Transverse colon (tissue), 4 donors: ENCODE measurements at regions not wholly inside any gene's neighbourhood (a gene's known extent, or its start where the extent isn't known, plus 50 kb on each side); places are given as distances from the start of the nearest gene placed in this dataset.

Source experiments
- DNase-seq: peaks from one replicate; pipeline ENCODE4 v3.0.0-alpha.2; 2019
- H3K27ac ChIP-seq, 4 donors: fragments of 200-600 bp; sonication (generic); 2 replicates each; pipeline ENCODE4 v1.5.1; 2016 to 2018; ENCODE audit warnings: inconsistent platforms in 4 of 4
- H3K27me3 ChIP-seq: fragments of 200-600 bp; sonication (generic); 2 replicates; pipeline ENCODE4 v1.5.1; 2017; ENCODE audit warnings: inconsistent platforms
- H3K36me3 ChIP-seq, 4 donors: fragments of 200-600 bp; sonication (generic); 2 replicates each; pipeline ENCODE4 v1.5.1; 2017 to 2019; ENCODE audit warnings: inconsistent platforms in 4 of 4
- H3K4me1 ChIP-seq, 4 donors: fragments of 200-600 bp; sonication (generic); 2 replicates each; pipeline ENCODE4 v1.5.1; 2017 to 2020; ENCODE audit warnings: inconsistent platforms in 4 of 4
- H3K4me3 ChIP-seq, 4 donors: fragments of 200-600 bp; sonication (generic); 1 replicate in 1 of 4; 2 replicates in 3 of 4; pipeline versions ENCODE4 v1.5.1 to v1.6.1; 2017 to 2019; ENCODE audit warnings: inconsistent platforms in 4 of 4
- H3K9me3 ChIP-seq, 2 donors: fragments of 200-600 bp; sonication (generic); 2 replicates each; pipeline ENCODE4 v1.5.1; 2017 to 2019; ENCODE audit warnings: inconsistent platforms in 2 of 2
- EP300 ChIP-seq: sonication (generic); formaldehyde crosslinking; IDR thresholded peaks from one replicate; pipeline ENCODE4 v1.6.1; 2017; ENCODE audit warnings: antibody characterized with exemption, low read depth
- POLR2A ChIP-seq: fragments of 450-650 bp; IDR thresholded peaks from one replicate; pipeline ENCODE4 v1.6.1; 2016; ENCODE audit warnings: antibody characterized with exemption, mild to moderate bottlenecking, moderate library complexity
- POLR2AphosphoS5 ChIP-seq, 3 donors: sonication (generic); formaldehyde crosslinking; IDR thresholded peaks; one replicate each; pipeline ENCODE4 v1.6.1; 2016; ENCODE audit warnings: antibody characterized with exemption in 3 of 3
- WGBS, 2 donors: methylation state at CpG; one replicate each; pipeline ENCODE4 v1.1.5; 2018; ENCODE audit warnings: low coverage in 1 of 2; 5-methylcytosine and 5-hydroxymethylcytosine counted together
- in situ Hi-C, 4 donors: fragments of 200-750 bp; cut with MboI; loops; one replicate each; pipeline versions ENCODE4 v1.15.0 to v1.15.1; 2017; ENCODE audit warnings: low sequenced_read_pairs in 3 of 4, low pct_ligation_motif_present in 1 of 4, low pct_unique_long_range_greater_than_20kb in 1 of 4
- intact Hi-C: fragments of 100-400 bp; cut with DNase I; formaldehyde crosslinking; loops from one replicate; pipeline ENCODE4 v1.15.1; 2023; ENCODE audit warnings: low total_unique reads
- TF ChIP-seq, protein P1 (sequence below), 5 experiments: fragments of 200-600 bp in 3 of 5; fragments of 450-650 bp in 2 of 5; sonication (generic) in 3 of 5; IDR thresholded peaks; 1 replicate in 2 of 5; 2 replicates in 3 of 5; pipeline ENCODE4 v1.5.1; 2016 to 2017; ENCODE audit warnings: antibody characterized with exemption in 5 of 5, inconsistent platforms in 3 of 5, mild to moderate bottlenecking in 2 of 5, moderate library complexity in 1 of 5

GRCh38 chr13:86087244-86087643 is 288.0 kb upstream of the SLITRK6 start:
- no peak overlapping the region for H3K27ac ChIP-seq
- DNase-seq: no peak
- no peaks in the 10 kb centered on the region for H3K9me3 ChIP-seq
- H3K4me3 ChIP-seq: no peak overlapping the region
- no peaks in the 10 kb centered on the region for H3K4me1 ChIP-seq
- H3K27me3 ChIP-seq: no peaks in the 10 kb centered on the region
- no peak for TF ChIP-seq POLR2AphosphoS5 (IDR thresholded peaks at IDR 0.05)
- TF ChIP-seq, protein P1, sequence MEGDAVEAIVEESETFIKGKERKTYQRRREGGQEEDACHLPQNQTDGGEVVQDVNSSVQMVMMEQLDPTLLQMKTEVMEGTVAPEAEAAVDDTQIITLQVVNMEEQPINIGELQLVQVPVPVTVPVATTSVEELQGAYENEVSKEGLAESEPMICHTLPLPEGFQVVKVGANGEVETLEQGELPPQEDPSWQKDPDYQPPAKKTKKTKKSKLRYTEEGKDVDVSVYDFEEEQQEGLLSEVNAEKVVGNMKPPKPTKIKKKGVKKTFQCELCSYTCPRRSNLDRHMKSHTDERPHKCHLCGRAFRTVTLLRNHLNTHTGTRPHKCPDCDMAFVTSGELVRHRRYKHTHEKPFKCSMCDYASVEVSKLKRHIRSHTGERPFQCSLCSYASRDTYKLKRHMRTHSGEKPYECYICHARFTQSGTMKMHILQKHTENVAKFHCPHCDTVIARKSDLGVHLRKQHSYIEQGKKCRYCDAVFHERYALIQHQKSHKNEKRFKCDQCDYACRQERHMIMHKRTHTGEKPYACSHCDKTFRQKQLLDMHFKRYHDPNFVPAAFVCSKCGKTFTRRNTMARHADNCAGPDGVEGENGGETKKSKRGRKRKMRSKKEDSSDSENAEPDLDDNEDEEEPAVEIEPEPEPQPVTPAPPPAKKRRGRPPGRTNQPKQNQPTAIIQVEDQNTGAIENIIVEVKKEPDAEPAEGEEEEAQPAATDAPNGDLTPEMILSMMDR (IDR thresholded peaks at IDR 0.05): no peak
- TF ChIP-seq POLR2A: no peak
- TF ChIP-seq EP300: no peak
- intact Hi-C loops: no loop called here
- in situ Hi-C loops: no loop called here
- H3K36me3 ChIP-seq: no peaks in the 10 kb centered on the region

DNA sequence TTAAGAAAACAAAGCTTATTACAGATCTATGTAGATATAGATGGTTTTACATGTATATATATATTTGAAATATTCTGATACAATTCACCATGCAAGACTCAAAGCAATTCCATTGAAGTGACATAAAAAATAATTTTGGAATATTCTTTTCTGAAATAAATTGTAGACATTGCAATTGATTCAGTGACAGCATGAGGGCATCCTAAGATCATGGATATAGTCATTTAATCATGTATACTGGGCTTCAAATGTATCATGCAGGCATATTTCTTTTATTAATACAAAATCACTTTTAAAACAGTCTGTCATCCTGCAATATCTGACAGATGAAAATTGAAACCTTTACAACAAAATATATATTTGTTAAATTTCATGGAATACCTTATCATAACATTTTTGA is 286.7 kb upstream of the SLITRK6 start:
- no peak for DNase-seq
- Histone ChIP-seq H3K4me3 (no peak overlapping the region), H3K4me1 (no peaks in the 10 kb centered on the region), H3K27ac (no peak overlapping the region), H3K27me3 (no peaks in the 10 kb centered on the region), H3K9me3 (no peaks in the 10 kb centered on the region), H3K36me3 (no peaks in the 10 kb centered on the region)
- in situ Hi-C loops (no loop called here), intact Hi-C loops (no loop called here)
- TF ChIP-seq, protein P1 (IDR thresholded peaks at IDR 0.05): no peak
- TF ChIP-seq EP300: no peak
- TF ChIP-seq POLR2A: no peak
- TF ChIP-seq POLR2AphosphoS5 (IDR thresholded peaks at IDR 0.05): no peak

DNA sequence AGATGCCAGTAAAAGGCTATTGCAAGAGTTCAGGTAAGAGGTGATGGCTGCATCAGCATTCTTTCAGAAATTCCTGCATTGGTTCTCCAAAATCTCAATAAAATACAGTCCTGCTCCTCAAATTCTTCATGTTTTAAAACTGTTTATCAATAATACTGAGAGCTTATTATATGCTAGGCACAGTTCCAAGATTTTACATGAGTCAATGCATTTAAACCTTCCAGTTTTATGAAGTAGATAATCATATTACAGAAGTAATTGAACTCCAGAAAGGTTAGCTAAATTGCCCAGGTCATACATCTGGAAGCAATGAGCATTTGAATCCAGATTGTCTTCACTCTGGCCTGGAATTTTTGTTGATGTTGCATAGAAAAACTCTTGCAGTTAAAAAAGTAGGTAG is 282.9 kb upstream of the SLITRK6 start:
- H3K27ac ChIP-seq: no peak overlapping the region
- H3K36me3 ChIP-seq: no peaks in the 10 kb centered on the region
- H3K4me3 ChIP-seq: no peak overlapping the region
- no peaks in the 10 kb centered on the region for H3K27me3 ChIP-seq
- intact Hi-C loops (no loop called here), in situ Hi-C loops (no loop called here)
- TF ChIP-seq POLR2A (no peak), POLR2AphosphoS5 (IDR thresholded peaks at IDR 0.05) (no peak), EP300 (no peak)
- TF ChIP-seq, protein P1 (IDR thresholded peaks at IDR 0.05): no peak
- no peaks in the 10 kb centered on the region for H3K9me3 ChIP-seq
- no peaks in the 10 kb centered on the region for H3K4me1 ChIP-seq
- DNase-seq: no peak

DNA sequence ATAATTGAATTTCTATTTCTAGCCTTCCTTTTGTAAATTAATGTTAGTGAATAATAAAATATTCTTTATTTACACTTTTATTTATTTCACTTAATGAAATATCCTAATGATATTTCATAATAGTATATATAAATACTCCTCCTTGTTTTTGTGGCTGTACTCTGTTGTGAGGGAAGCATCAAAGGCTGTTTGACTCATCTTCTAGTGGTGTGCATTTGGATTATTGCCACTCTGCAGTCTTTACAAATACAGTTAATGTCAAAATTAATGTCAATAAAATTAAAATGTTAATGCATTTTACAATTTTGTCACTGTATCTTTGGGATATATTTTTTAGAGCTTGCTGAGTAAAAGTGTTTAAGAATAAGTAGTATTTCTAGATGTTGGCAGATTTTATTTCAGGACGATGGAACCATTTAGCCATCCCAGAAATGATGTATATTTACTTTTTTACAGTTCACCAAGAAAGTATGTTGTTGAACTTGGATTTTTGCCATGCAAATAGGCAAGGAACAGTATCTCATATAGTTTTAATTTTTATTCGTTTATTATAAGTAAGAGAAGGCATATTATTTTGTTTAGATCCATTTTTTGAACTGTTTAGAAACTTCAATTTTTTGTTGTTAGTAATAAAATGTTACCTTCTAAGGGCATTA is 281.2 kb upstream of the SLITRK6 start:
- WGBS, 2 donors: 21 to 50% methylated on average over 2 of the region's 2 CpGs
- Histone ChIP-seq H3K36me3 (no peaks in the 10 kb centered on the region), H3K9me3 (no peaks in the 10 kb centered on the region), H3K4me1 (no peaks in the 10 kb centered on the region), H3K27ac (no peak overlapping the region), H3K4me3 (no peak overlapping the region), H3K27me3 (no peaks in the 10 kb centered on the region)
- in situ Hi-C loops (no loop called here), intact Hi-C loops (no loop called here)
- no peak for DNase-seq
- TF ChIP-seq POLR2AphosphoS5 (IDR thresholded peaks at IDR 0.05) (no peak), EP300 (no peak), POLR2A (no peak)
- TF ChIP-seq, protein P1 (IDR thresholded peaks at IDR 0.05): no peak
